IMR-90 (cell line): ENCODE measurements at regions not wholly inside any gene's neighbourhood (a gene's known extent, or its start where the extent isn't known, plus 50 kb on each side); places are given as distances from the start of the nearest gene placed in this dataset.

Experiments used
- ATAC-seq: fragments of 200-7000 bp; cut with Tn5 transposase; 2 replicates; pipeline ENCODE4 v1.9.1; 2020; ENCODE audit warnings: low read depth, mild to moderate bottlenecking, moderate library complexity
- BruUV-seq: library from RNA; stranded (reverse); fragments of 400-500 nt; replicated peaks from 2 replicates; lab custom pipeline; 2021; lab: Mats Ljungman, UMichigan
- CTCF ChIA-PET: fragments of 300-600 bp; formaldehyde crosslinking; extraction: SDS; loops from one replicate; lab custom pipeline; 2021; ENCODE audit warnings: antibody characterized with exemption; lab: Yijun Ruan, JAX
- POLR2A ChIA-PET: fragments of 300-600 bp; sonication (Branson Sonifier 250); formaldehyde crosslinking; loops from one replicate; lab custom pipeline; 2022; ENCODE audit warnings: antibody characterized with exemption; ENCODE audit not compliant: unreplicated experiment; lab: Charles Lee
- DNase-seq: peaks from one replicate; pipeline ENCODE4 v3.0.0; 2013
- H2AFZ ChIP-seq: replicated peaks from 2 replicates; pipeline ENCODE3; 2013; ENCODE audit warnings: low read length, mild to moderate bottlenecking; ENCODE audit not compliant: poor library complexity
- H2AK5ac ChIP-seq: 2 replicates; pipeline ENCODE4 v1.6.1; 2013; ENCODE audit warnings: low read depth, low read length, inconsistent platforms
- H2AK9ac ChIP-seq: replicated peaks from 2 replicates; pipeline ENCODE3; 2013; ENCODE audit warnings: mild to moderate bottlenecking, low read depth, low read length, moderate library complexity; ENCODE audit not compliant: poor library complexity
- H2BK120ac ChIP-seq: 2 replicates; pipeline ENCODE4 v1.6.1; 2013; ENCODE audit warnings: low read depth, low read length, inconsistent platforms
- H2BK15ac ChIP-seq: 3 replicates; pipeline ENCODE4 v1.6.1; 2013; ENCODE audit warnings: low read depth, low read length, inconsistent platforms
- H2BK20ac ChIP-seq: 2 replicates; pipeline ENCODE4 v1.6.1; 2013; ENCODE audit warnings: low read depth, mild to moderate bottlenecking, inconsistent platforms, low read length, moderate library complexity
- H2BK5ac ChIP-seq: 2 replicates; pipeline ENCODE4 v1.6.1; 2013; ENCODE audit warnings: mild to moderate bottlenecking, low read depth, low read length, inconsistent platforms; ENCODE audit not compliant: poor library complexity, severe bottlenecking
- H3K14ac ChIP-seq: replicated peaks from 2 replicates; pipeline ENCODE4 v1.6.1; 2013; ENCODE audit warnings: low read depth, low read length, inconsistent platforms
- H3K18ac ChIP-seq: 2 replicates; pipeline ENCODE4 v1.6.1; 2013; ENCODE audit warnings: low read depth, low read length, control low read depth
- H3K23ac ChIP-seq: 2 replicates; pipeline ENCODE4 v1.6.1; 2013; ENCODE audit warnings: low read depth, low read length, inconsistent platforms
- H3K27ac ChIP-seq: 2 replicates; pipeline ENCODE4 v1.5.1; 2013; ENCODE audit warnings: mild to moderate bottlenecking, control low read depth, low read length; ENCODE audit not compliant: insufficient read depth
- H3K27me3 ChIP-seq: 2 replicates; pipeline ENCODE4 v1.6.1; 2013; ENCODE audit warnings: low read length; ENCODE audit not compliant: control insufficient read depth, insufficient read depth
- H3K36me3 ChIP-seq: 2 replicates; pipeline ENCODE4 v1.6.1; 2013; ENCODE audit warnings: low read length, mixed read lengths; ENCODE audit not compliant: control insufficient read depth, insufficient read depth
- H3K4ac ChIP-seq: 2 replicates; pipeline ENCODE4 v1.6.1; 2013; ENCODE audit warnings: low read depth, low read length, inconsistent platforms
- H3K4me1 ChIP-seq: 2 replicates; pipeline ENCODE4 v1.6.1; 2013; ENCODE audit warnings: low read length, mixed read lengths; ENCODE audit not compliant: control insufficient read depth, insufficient read depth
- H3K4me2 ChIP-seq: 2 replicates; pipeline ENCODE4 v1.6.1; 2013; ENCODE audit warnings: low read depth, mild to moderate bottlenecking, control low read depth, low read length, moderate library complexity
- H3K4me3 ChIP-seq: 2 replicates; pipeline ENCODE4 v1.5.1; 2013; ENCODE audit warnings: low read depth, mild to moderate bottlenecking, control low read depth, low read length, moderate library complexity; ENCODE audit not compliant: insufficient read depth
- H3K56ac ChIP-seq: 2 replicates; pipeline ENCODE4 v1.6.1; 2013; ENCODE audit warnings: low read length, inconsistent platforms; ENCODE audit not compliant: insufficient read depth; ENCODE audit errors: extremely low read depth
- H3K79me1 ChIP-seq, 2 experiments: 2 replicates each; pipeline ENCODE4 v1.6.1; 2013; ENCODE audit warnings: low read length in 2 of 2, inconsistent platforms in 1 of 2, low read depth in 1 of 2
- H3K9ac ChIP-seq: 2 replicates; pipeline ENCODE4 v1.6.1; 2013; ENCODE audit warnings: low read depth, low read length, control low read depth
- H3K9me1 ChIP-seq: 2 replicates; pipeline ENCODE4 v1.6.1; 2013; ENCODE audit warnings: low read length, inconsistent platforms; ENCODE audit not compliant: insufficient read depth
- H3K9me3 ChIP-seq: 2 replicates; pipeline ENCODE4 v1.6.1; 2013; ENCODE audit warnings: low read length; ENCODE audit not compliant: control insufficient read depth, insufficient read depth
- H4K20me1 ChIP-seq: 2 replicates; pipeline ENCODE4 v1.6.1; 2013; ENCODE audit warnings: low read length, inconsistent platforms; ENCODE audit not compliant: insufficient read depth
- H4K5ac ChIP-seq: 2 replicates; pipeline ENCODE4 v1.6.1; 2013; ENCODE audit warnings: mild to moderate bottlenecking, low read depth, low read length, control low read depth
- H4K8ac ChIP-seq, 2 experiments: 2 replicates each; pipeline ENCODE4 v1.6.1; 2013; ENCODE audit warnings: low read depth in 2 of 2, low read length in 2 of 2, control low read depth in 1 of 2, inconsistent platforms in 1 of 2
- H4K91ac ChIP-seq: 2 replicates; pipeline ENCODE4 v1.6.1; 2013; ENCODE audit warnings: low read depth, low read length, inconsistent platforms; ENCODE audit not compliant: insufficient read depth
- BHLHE40 ChIP-seq: fragments of 150-350 bp; IDR thresholded peaks from 2 replicates; pipeline ENCODE4 v1.6.1; 2016; ENCODE audit warnings: mild to moderate bottlenecking, low read depth, low read length
- CEBPB ChIP-seq: IDR thresholded peaks from 2 replicates; pipeline ENCODE4 v1.6.1; 2012; ENCODE audit warnings: low read depth, low read length, improper control_type of control experiment
- CHD1 ChIP-seq: IDR thresholded peaks from 2 replicates; pipeline ENCODE4 v1.6.1; 2012; ENCODE audit warnings: low read depth, low read length, improper control_type of control experiment
- ELK1 ChIP-seq: fragments of 150-350 bp; IDR thresholded peaks from 2 replicates; pipeline ENCODE4 v1.6.1; 2016; ENCODE audit warnings: low read depth, mild to moderate bottlenecking, low read length, moderate library complexity, borderline replicate concordance
- FOS ChIP-seq: fragments of 150-350 bp; IDR thresholded peaks from 2 replicates; pipeline ENCODE4 v1.6.1; 2016; ENCODE audit warnings: low read depth, low read length
- MAFK ChIP-seq: IDR thresholded peaks from 2 replicates; pipeline ENCODE4 v1.6.1; 2012; ENCODE audit warnings: low read depth, low read length, improper control_type of control experiment
- MAZ ChIP-seq: IDR thresholded peaks from 2 replicates; pipeline ENCODE4 v1.6.1; 2012; ENCODE audit warnings: low read depth, mild to moderate bottlenecking, low read length, improper control_type of control experiment, moderate library complexity, borderline replicate concordance
- MXI1 ChIP-seq: IDR thresholded peaks from 2 replicates; pipeline ENCODE4 v1.6.1; 2012; ENCODE audit warnings: low read depth, mild to moderate bottlenecking, low read length, moderate library complexity, borderline replicate concordance
- NFE2L2 ChIP-seq: fragments of 150-350 bp; IDR thresholded peaks from 2 replicates; pipeline ENCODE4 v1.6.1; 2016; ENCODE audit warnings: low read depth, mild to moderate bottlenecking, low read length
- RAD21 ChIP-seq: IDR thresholded peaks from 2 replicates; pipeline ENCODE4 v1.6.1; 2012; ENCODE audit warnings: low read length, improper control_type of control experiment
- RCOR1 ChIP-seq: IDR thresholded peaks from 2 replicates; pipeline ENCODE4 v1.6.1; 2012; ENCODE audit warnings: mild to moderate bottlenecking, low read length, improper control_type of control experiment; ENCODE audit not compliant: insufficient replicate concordance
- RFX5 ChIP-seq: IDR thresholded peaks from 2 replicates; pipeline ENCODE4 v1.8.0; 2012; ENCODE audit warnings: low read depth, mild to moderate bottlenecking, low read length, moderate library complexity
- SMC3 ChIP-seq: fragments of 150-350 bp; IDR thresholded peaks from 2 replicates; pipeline ENCODE4 v1.6.1; 2016; ENCODE audit warnings: low read depth, mild to moderate bottlenecking, antibody characterized with exemption, low read length, moderate library complexity
- WGBS, 2 experiments: methylation state at CpG; one replicate each; pipeline versions ENCODE4 v1.1.5 to v1.1.7; 2013; ENCODE audit warnings: missing lambda C conversion rate in 2 of 2; ENCODE audit not compliant: insufficient read length in 1 of 2; ENCODE audit errors: extremely low coverage in 2 of 2; 5-methylcytosine and 5-hydroxymethylcytosine counted together
- dilution Hi-C: fragments of 300-500 bp; cut with HindIII; formaldehyde crosslinking; loops from one replicate; pipeline ENCODE4 v1.14.3; 2018; ENCODE audit warnings: low sequenced_read_pairs; ENCODE audit not compliant: unreplicated experiment
- in situ Hi-C: fragments of 300-500 bp; cut with MboI; formaldehyde crosslinking; loops from 3 replicates; pipeline ENCODE4 v1.14.3; 2019; ENCODE audit warnings: low sequenced_read_pairs, inconsistent platforms, mixed read lengths
- intact Hi-C: fragments of 100-400 bp; cut with micrococcal nuclease; formaldehyde crosslinking; loops from 2 replicates; pipeline ENCODE4 v1.10.0; 2022
- TF ChIP-seq, protein P1 (sequence below): fragments of 150-350 bp; IDR thresholded peaks from 2 replicates; pipeline ENCODE4 v1.6.1; 2017; ENCODE audit warnings: mild to moderate bottlenecking, antibody characterized with exemption, low read length, low read depth
- TF ChIP-seq, protein P2 (sequence below): conservative IDR thresholded peaks from 2 replicates; pipeline ENCODE4 v1.5.1; 2012; ENCODE audit warnings: mild to moderate bottlenecking, low read depth, low read length, improper control_type of control experiment

- no TSS peak for BruUV-seq
- Histone ChIP-seq H3K4me3 (no peak overlapping the region), H3K23ac (no peak overlapping the region), H2BK20ac (no peak overlapping the region), H3K18ac (no peak overlapping the region), H3K79me1 (no peaks in the 10 kb centered on the region), H3K56ac (no peak overlapping the region), H2BK15ac (no peak overlapping the region), H3K27me3 (no peaks in the 10 kb centered on the region; the same call in 1 of the 2 replicates), H3K36me3 (no peaks in the 10 kb centered on the region), H3K14ac (no peak overlapping the region), H4K91ac (no peak overlapping the region), H3K9me3 (no peaks in the 10 kb centered on the region), H4K5ac (no peak overlapping the region), H3K4ac (no peak overlapping the region), H3K9ac (no peak overlapping the region), H2AK5ac (no peak overlapping the region), H4K20me1 (no peaks in the 10 kb centered on the region), H3K9me1 (no peaks in the 10 kb centered on the region), H2AK9ac (no peak overlapping the region), H4K8ac (no peak overlapping the region), H3K4me1 (no peaks in the 10 kb centered on the region), H3K4me2 (no peak overlapping the region), H2BK120ac (no peak overlapping the region), H2AFZ (no peak overlapping the region), H2BK5ac (no peak overlapping the region), H3K27ac (no peak overlapping the region)
- intact Hi-C loops, result no loop called here
- in situ Hi-C loops, result no loop called here
- dilution Hi-C loops, result no loop called here
- ChIA-PET CTCF (interaction anchor here (0.6 kb wide), 2 partner anchors 440 to 1060 kb away, joined by 3 to 7 read pairs; no protein-coding TSS in a partner anchor), POLR2A (no interaction called here)
- ATAC-seq (no peak), DNase-seq (no peak)
- WGBS, 2 experiments, result no CpG with 5 or more reads among the region's 9 CpGs
- TF ChIP-seq, protein P1, sequence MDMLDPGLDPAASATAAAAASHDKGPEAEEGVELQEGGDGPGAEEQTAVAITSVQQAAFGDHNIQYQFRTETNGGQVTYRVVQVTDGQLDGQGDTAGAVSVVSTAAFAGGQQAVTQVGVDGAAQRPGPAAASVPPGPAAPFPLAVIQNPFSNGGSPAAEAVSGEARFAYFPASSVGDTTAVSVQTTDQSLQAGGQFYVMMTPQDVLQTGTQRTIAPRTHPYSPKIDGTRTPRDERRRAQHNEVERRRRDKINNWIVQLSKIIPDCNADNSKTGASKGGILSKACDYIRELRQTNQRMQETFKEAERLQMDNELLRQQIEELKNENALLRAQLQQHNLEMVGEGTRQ, result no peak
- no peak for TF ChIP-seq NFE2L2
- TF ChIP-seq RFX5, result no peak
- no peak for TF ChIP-seq MAZ
- no peak for TF ChIP-seq BHLHE40
- TF ChIP-seq ELK1, result no peak
- TF ChIP-seq RCOR1, result no peak
- no peak for TF ChIP-seq MAFK
- TF ChIP-seq CHD1, result no peak
- TF ChIP-seq SMC3, result no peak
- TF ChIP-seq MXI1, result no peak
- no peak for TF ChIP-seq CEBPB
- TF ChIP-seq FOS, result no peak
- no peak for TF ChIP-seq RAD21
- TF ChIP-seq, protein P2, sequence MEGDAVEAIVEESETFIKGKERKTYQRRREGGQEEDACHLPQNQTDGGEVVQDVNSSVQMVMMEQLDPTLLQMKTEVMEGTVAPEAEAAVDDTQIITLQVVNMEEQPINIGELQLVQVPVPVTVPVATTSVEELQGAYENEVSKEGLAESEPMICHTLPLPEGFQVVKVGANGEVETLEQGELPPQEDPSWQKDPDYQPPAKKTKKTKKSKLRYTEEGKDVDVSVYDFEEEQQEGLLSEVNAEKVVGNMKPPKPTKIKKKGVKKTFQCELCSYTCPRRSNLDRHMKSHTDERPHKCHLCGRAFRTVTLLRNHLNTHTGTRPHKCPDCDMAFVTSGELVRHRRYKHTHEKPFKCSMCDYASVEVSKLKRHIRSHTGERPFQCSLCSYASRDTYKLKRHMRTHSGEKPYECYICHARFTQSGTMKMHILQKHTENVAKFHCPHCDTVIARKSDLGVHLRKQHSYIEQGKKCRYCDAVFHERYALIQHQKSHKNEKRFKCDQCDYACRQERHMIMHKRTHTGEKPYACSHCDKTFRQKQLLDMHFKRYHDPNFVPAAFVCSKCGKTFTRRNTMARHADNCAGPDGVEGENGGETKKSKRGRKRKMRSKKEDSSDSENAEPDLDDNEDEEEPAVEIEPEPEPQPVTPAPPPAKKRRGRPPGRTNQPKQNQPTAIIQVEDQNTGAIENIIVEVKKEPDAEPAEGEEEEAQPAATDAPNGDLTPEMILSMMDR, result no peak
Observed at GRCh38 chr2:129896226-129897100, 83.0 kb upstream of the RAB6C start.
